HG03469 (cell line): ENCODE measurements at regions not wholly inside any gene's neighbourhood (a gene's known extent, or its start where the extent isn't known, plus 50 kb on each side); places are given as distances from the start of the nearest gene placed in this dataset.

Source experiments
- ATAC-seq: cut with Tn5 transposase; IDR thresholded peaks from one replicate; pipeline ENCODE4 v1.9.1; 2021; ENCODE audit warnings: mild to moderate bottlenecking, moderate library complexity, moderate number of reproducible peaks; ENCODE audit not compliant: unreplicated experiment

DNA sequence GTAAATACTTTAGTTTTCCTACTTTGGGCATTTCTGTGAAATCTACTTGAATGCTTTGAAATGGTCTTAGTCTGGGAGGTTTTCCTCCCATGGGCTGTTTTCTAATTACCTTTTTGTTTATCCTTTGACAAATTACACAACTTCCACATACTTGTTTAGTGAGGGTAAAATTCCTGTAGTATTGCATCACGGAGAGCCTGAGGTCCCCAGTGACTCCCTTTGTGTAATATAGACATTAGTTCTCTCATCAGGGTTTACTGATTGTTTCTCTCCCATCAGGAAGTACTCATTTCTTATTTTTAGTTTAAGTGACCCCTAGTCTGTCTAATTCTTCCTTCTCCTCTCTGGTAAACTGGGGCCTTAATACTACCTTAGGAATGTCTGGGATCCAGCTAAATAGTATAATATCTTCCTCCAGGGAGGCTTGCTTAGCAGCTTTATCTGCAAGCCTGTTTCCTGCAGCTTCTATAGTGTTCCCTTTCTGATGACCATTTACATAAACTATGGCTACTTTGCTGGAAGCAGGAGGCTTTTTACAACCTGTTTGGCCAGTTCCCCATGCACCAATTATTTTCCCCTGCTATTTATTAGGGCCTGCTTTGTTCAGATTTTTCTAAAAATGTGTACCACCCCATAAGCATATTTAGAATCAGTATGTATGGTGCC is 87.2 kb upstream of the XCR1 start:
- ATAC-seq, result no peak

- ATAC-seq, result no peak
These were observed 86.3 kb upstream of the XCR1 start for GRCh38 chr3:46113608-46114007.

DNA sequence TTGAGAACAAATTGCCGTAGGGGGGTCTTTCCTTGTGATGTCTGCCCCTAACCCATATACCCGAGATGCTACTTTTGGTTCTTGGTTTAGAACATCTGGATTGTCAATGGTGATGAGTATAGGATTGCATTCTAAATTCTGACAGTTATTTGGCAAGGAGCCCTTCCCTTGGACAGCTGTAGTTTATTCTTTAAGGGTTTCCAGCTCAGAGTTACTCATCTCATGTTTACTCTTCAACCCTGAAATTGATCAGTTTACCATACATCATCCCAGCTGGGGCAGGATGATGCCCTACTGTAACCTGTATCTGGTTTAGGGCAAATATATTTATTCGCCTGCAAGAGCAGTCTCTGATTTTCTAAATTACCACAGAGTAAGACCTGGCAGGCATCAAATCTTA is 85.7 kb upstream of the XCR1 start:
- ATAC-seq, result no peak

DNA sequence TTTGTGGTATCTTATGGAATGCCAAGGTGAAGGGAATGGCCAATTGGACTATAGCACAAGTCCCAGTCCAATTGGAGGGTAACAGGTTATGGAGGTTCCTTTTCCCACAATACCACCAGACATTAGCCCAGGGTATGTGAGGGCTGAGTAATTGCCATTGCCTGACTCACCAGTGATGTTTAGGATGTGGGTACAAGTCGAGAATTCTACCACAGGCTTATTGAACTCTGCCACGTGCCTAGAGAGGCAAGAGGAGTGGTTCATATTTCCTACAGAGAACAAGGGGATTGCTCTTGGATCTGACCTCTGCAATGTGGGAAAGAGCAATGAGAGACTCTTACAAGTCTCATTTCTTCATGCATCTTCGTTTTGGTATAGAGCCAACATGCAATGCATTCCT is 85.0 kb upstream of the XCR1 start:
- no peak for ATAC-seq

DNA sequence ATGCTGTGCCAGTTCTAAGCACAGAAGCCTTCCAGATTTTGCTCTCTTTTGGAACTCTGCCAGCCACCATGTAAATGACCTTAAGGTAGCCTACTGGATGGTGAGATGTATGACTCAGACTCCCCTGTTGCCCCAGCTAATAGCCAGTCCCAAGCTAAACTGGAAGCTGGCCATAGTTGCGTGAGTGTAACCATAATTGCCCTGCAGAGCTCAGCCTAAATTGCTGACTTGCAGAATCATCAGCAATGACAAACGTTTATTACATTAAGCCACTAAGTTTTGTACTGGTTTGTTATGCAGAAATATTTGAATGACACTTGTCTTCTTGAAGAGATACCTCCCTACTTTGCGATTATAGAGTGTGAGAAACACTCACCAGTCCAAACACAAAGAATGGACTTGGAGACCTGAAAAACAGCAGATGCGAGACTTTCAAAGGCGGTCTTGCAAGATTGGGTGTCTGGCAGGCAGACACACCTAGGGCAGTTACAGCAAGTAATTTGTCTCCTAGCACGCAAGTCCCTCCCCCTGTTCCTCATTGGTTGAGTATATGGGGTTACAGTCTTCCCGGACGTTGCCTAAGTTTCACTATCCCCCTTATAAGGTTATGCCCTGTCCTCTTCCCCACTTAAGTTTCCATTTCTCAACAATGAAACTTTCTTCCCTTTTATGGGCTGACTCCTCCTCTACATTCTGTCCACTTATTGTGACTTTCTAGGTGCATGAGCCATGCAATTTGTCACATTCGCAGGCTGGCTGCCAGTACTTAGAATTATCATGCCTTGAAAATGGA is 83.6 kb upstream of the XCR1 start:
- ATAC-seq, result no peak

DNA sequence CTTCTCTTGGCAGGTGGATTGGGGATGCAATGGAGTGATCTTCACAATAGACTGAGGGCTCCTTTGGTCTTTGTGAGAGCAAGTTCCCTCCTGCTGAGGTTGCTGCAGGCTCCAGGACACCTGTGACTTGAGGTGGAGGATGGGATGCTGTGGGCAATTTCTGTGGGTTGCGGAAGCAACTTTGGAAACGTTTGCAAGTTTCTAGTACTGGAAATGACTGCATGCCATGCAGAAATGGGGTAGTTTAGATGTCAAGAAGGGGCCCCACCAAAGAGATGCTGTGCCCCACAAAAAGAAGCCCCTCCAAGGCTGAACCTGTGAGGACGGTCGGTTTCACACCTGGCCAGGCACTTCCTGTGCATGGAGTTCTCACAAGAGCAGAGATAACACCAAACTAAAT is 80.4 kb upstream of the XCR1 start:
- ATAC-seq, result no peak

- ATAC-seq, result no peak
These were observed 78.1 kb upstream of the XCR1 start for GRCh38 chr3:46105306-46105919.

DNA sequence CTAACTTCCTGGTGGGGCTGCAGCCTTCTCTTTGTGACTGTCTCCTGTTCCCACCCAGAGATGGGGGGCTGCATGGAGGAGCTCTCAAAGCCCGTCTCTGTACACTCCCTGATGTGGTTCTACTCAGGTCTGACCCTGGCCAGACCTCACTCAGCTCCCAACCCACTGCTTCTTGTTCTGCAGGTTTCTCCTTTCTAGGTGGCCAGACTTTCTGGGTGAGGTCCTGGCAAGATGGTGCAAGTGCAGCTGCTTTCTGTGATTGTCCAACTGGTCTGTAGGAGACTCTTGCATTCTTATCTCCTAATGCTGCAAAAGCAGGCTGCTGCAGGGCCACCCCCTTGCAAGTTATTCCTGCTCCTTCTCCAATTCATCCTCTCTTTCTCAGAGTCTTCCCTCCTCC is 77.4 kb upstream of the XCR1 start:
- ATAC-seq, result no peak

DNA sequence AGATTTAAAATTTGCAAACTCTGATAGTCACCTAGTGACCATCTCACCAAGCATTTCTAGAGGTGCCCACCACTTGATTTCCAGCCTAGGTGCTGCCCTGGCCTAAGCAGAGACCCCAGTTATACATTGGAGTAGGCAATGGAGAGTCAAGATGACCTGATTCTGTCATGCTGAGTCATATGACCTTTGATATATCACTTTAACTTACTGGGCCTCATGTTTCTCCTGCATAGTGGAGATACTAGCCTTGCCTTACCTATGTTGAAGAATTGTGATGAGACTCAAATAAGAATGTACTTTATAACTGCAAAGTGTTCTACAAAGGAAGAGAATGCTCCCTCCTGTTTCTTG is 75.5 kb upstream of the XCR1 start:
- ATAC-seq, result no peak

GRCh38 chr3:46102059-46102779 is 74.9 kb upstream of the XCR1 start:
- no peak for ATAC-seq

GRCh38 chr3:46100812-46101211 is 73.5 kb upstream of the XCR1 start:
- no peak for ATAC-seq

DNA sequence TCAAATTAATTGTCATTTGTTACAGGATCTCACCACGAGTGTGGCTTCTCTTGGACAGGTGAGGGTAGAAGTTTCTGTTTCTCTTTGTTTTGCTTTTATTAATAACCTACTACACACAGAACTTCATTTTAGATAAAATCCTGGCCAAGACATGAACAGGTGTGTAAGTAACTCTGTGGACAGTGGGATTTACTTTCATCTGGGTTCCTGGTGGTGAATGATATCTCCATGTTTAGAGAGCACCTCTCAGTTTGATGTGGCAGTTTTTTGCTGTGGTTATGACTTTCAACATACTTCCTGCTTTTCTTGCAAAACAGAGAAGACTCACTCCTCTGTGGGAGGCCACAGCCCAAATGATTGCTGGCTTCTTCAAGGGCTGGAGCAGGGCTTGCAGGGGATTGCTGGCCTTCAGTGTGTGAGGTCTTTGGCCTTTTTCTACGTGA is 71.1 kb upstream of the XCR1 start:
- ATAC-seq, result peak; percentile 36

DNA sequence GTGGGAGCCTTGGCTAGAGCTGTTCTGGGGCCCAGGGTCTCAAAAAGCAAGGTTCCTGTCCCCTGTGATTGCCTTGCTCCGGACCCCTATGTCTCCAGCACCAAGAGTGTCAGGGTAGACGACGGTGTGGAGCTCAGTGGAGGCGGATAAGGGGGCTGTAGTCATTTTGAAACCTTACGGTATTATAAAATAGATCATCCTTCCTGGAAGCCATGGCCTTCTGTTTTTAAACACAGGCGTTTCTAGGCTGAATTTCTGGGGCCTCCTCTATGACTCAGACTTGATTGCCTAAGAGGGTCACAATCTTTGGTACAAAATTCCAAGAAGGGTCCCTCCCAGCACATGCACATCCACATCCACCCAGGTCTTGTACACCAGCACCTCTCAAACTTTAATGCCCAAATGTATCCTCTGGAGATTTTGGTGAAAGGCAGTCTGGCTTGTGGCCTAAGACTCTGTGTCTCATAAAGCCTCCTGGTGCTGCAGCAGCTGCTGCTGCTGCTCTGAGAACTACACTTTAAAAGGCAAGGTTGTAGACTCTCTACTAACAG is 70.5 kb upstream of the XCR1 start:
- no peak for ATAC-seq

DNA sequence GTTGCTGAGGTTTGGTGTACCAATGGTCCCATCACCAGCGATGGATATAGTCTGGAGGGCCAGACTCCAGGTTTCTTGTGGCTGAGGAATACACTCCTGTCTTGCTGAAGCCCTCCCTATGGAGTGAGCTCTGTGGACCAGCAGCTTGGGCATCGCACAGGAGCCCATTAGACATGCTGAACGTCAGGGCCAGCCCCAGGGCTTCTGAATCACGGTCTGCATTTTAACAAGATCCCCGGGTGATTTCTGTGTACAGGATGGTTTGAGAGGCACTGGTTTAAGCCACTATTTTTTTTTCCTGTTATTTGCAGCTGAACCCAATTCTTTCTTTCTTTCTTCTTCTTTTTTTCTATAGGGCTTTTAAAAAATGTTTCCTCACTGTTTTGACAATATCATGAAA is 69.5 kb upstream of the XCR1 start:
- no peak for ATAC-seq

DNA sequence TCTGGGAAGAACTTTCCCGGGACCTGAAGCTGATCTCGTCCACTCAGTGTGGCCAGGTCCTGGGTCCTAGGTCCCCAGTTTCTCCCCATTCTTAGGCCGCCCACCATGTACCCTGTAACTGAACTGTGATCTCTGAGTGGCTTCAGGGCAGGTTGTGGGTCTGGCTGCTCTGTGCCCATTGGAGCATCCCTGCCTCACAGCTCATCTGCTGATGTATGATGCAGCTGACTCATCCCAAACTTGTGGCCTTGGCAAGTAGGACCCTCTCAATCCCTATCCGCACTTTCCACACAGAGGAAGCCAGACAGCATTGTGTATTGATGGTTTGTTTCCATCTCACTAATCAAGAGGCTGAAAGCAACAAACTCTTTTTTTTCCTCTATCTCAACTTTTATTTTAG is 69.1 kb upstream of the XCR1 start:
- ATAC-seq, result no peak

GRCh38 chr3:46095307-46095706 is 68.0 kb upstream of the XCR1 start:
- peak; percentile 59 for ATAC-seq

DNA sequence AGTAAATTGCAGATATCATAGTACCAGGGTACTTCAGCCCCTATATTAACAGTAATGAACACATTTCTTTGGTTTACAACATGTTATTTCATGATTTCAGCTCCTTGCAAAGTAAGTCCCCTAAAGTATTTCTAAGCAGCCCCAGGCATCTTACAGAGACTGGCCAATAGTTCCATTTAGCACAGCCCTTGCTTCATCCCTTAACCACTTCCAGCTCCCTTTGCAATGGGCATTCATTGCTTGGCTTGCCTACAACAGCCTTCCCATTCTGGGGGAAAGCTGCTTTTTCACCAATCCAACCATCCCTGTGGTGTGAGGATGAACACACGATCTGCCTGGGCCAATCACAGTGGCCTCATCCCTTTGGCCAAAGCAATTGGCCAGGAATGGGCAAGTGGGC is 67.2 kb upstream of the XCR1 start:
- no peak for ATAC-seq

- no peak for ATAC-seq
These were observed 66.7 kb upstream of the XCR1 start for GRCh38 chr3:46093966-46094365.

- no peak for ATAC-seq
These were observed 66.2 kb upstream of the XCR1 start for GRCh38 chr3:46093327-46093942.

GRCh38 chr3:46092702-46093080 is 65.4 kb upstream of the XCR1 start:
- ATAC-seq, result no peak
